ENCODE measurements at regions not wholly inside any gene's neighbourhood (a gene's known extent, or its start where the extent isn't known, plus 50 kb on each side); places are given as distances from the start of the nearest gene placed in this dataset.

- no peak for TF ChIP-seq CTCF (IDR thresholded peaks at IDR 0.05; ENCODE audit: insufficient read depth, low read length)
- TF ChIP-seq POLR2AphosphoS5 (IDR thresholded peaks at IDR 0.05; ENCODE audit: low read depth) = no peak
- TF ChIP-seq REST (IDR thresholded peaks at IDR 0.05; ENCODE audit: insufficient replicate concordance, low read depth) = no peak
Observed at GRCh38 chr4:18508786-18509185, 487.2 kb upstream of the LCORL start.

Measured in HL-60 (cell line).